Epithelial cell of esophagus (primary cell): ENCODE measurements at regions not wholly inside any gene's neighbourhood (a gene's known extent, or its start where the extent isn't known, plus 50 kb on each side); places are given as distances from the start of the nearest gene placed in this dataset.

Experiments
- DNase-seq: peaks from one replicate; pipeline ENCODE4 v3.0.0; 2010; ENCODE audit warnings: low read depth
- H3K4me3 ChIP-seq: 2 replicates; pipeline ENCODE4 v1.5.1; 2011; ENCODE audit warnings: mild to moderate bottlenecking, low read length, control low read depth
- CTCF ChIP-seq: IDR thresholded peaks from 2 replicates; pipeline ENCODE4 v1.5.1; 2011; ENCODE audit warnings: low read depth, mild to moderate bottlenecking, low read length, control low read depth, inconsistent platforms; ENCODE audit not compliant: insufficient read depth; ENCODE audit errors: missing control alignments

- H3K4me3 ChIP-seq, result no peak overlapping the region
- no peak for DNase-seq
- TF ChIP-seq CTCF, result no peak
Measured at GRCh38 chr1:213733705-213734104, 254.1 kb upstream of the PROX1 start.

- no peak overlapping the region for H3K4me3 ChIP-seq
- no peak for DNase-seq
- no peak for TF ChIP-seq CTCF
Measured at GRCh38 chr1:213737398-213738035, 250.3 kb upstream of the PROX1 start.

DNA sequence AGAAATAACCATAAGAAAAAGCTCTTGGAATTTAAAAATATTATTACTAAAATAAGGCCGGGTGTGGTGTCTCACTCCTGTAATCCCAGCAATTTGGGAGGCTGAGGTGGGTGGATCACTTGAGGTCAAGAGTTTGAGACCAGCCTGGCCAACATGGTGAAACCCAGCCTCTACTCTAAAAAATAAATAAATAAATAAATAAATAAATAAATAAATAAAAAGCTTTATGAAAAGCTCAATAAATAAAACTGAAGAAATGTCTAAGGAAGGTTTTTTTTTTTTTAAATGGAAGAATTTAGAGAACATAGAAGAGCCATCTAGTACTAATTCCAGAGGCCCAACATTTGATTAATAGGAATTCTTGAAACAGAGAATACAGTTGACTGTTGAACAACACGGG is 249.1 kb upstream of the PROX1 start:
- no peak for DNase-seq
- TF ChIP-seq CTCF, result no peak
- no peak overlapping the region for H3K4me3 ChIP-seq

DNA sequence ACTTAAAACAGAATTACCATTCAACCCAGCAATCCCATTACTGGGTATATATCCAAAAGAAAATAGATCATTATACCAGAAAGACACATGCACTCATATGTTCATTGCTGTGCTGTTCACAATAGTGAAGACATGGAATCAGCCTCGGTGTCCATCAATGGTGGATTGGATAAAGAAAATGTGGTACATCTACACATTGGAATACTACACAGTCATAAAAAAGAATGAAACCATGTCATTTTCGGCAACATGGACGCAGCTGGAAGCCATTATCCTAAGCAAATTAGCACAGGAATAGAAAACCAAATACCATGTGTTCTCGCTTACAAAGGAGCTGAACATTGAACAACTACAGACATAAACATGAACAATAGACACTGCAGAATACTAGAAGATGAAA is 244.8 kb upstream of the PROX1 start:
- no peak for TF ChIP-seq CTCF
- H3K4me3 ChIP-seq, result no peak overlapping the region
- no peak for DNase-seq

- no peak overlapping the region for H3K4me3 ChIP-seq
- TF ChIP-seq CTCF, result no peak
Measured at GRCh38 chr1:213744780-213745179, 243.0 kb upstream of the PROX1 start.

DNA sequence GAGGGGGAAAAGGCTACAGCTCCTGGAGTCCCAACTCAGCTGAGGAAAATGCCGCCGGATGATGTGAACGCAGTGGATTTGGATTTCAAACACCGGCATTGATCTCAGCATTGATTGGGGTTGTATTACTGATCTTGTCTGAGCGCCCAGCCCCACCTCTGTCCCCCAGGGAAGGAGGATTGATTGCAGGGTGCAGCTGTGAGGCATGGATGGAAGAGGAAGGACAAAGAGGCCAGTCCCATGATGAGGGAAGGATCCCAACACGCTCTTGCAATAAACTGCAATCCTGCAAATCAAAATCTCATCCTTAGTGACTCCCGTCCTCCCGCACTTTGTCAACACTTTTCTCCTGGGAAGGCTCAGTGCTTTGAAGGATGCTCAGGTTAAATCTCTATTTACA is 242.3 kb upstream of the PROX1 start:
- no peak for TF ChIP-seq CTCF
- DNase-seq, result no peak

More at GRCh38 chr1:213744780-213745179, 243.0 kb upstream of the PROX1 start:
- DNase-seq, result no peak

DNA sequence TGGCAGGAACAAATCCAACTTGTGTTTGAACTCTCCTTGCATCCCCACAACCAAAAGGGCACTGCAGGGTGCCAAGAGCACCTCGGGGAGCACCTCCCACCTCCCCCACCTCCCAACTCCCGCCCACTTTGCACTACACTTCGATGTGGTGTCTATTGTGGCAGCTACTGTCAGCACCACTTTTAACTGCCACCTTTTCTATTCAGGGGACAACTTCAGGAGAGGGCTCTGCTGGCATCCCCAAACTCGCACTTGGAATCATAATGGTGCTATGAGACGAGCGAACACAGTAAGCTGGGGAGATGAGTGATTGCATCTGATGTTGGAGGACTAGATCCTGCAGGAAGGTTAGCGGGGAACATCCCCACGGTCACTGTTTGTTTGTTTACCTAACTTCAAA is 238.2 kb upstream of the PROX1 start:
- DNase-seq, result no peak
- H3K4me3 ChIP-seq, result no peak overlapping the region
- no peak for TF ChIP-seq CTCF

More for the DNA sequence above, 242.3 kb upstream of the PROX1 start:
- H3K4me3 ChIP-seq, result no peak overlapping the region
